ENCODE measurements at regions not wholly inside any gene's neighbourhood (a gene's known extent, or its start where the extent isn't known, plus 50 kb on each side); places are given as distances from the start of the nearest gene placed in this dataset.

DNA sequence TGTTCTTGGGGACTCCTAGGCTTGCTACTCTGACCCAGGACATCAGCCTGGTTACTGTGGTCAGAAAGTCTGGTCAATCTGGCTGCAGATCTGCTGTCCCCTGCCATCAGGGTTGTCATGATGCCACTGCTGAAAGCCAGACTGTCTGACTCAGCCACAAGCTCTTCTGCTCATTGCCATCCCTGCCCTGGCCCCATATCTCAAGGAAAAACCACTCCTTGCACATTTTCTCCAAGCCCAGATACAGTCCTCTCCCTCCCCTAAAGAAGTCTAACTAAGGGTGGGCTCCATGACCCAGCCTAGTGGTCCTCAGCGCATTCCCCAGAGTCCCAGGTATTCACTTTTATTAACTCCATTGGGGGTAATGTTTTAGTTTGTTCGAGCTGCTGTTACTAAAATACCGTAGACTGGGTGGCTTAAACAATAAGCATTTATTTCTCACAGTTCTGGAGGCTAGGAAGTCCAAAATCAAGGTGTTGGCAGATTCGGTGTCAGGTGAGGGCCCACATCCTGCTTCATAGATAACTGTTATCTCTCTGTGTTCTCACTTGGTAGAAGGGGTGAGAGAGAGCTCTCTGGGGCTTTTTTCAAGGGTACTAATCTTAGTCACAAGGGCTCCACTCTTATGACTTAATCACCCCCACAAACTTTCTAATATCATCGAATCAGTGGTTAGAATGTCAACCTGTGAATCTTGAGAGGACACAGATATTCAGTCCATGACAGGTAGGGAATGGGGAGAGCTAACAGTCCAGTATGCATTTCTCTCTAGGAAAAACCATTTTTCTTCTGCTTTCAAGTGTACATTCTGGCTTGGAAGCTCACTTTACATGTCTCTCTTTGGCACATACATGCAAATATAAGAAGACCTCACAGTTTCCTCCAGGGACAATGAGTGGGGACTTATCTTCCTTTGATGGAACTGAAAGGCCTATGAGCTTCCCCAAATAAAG, 94.8 kb upstream of the CXCR4 start:
- no peak overlapping the region for H2BK5ac ChIP-seq (ENCODE audit: insufficient read length, low read length)
- H3K23ac ChIP-seq (ENCODE audit: insufficient read length, low read depth, low read length): no peak overlapping the region
- no peak overlapping the region for H4K8ac ChIP-seq (replicated peaks; ENCODE audit: insufficient read length, low read depth, low read length)
- Mint-ChIP-seq H3K27ac (no peak overlapping the region; a peak in 1 of 7 replicates), H3K27me3 (ENCODE audit: low read depth) (peaks cover 2% of the 10 kb centered on the region), H3K9me3 (peaks cover 0 to 3% of the 10 kb centered on the region in 2 experiments; a peak in 3 of 5 replicates), H3K4me3 (no peak overlapping the region), H3K4me1 (no peaks in the 10 kb centered on the region), H3K36me3 (ENCODE audit: insufficient read depth in 1 of 3, low read depth in 3 of 3) (peaks cover 0 to 3% (median 0%) of the 10 kb centered on the region in 3 experiments; a peak in 2 of 7 replicates)
- H2AFZ ChIP-seq (ENCODE audit: low read length): no peak overlapping the region
- H2BK20ac ChIP-seq (ENCODE audit: low read depth, low read length, poor library complexity, severe bottlenecking): no peak overlapping the region
- H2BK15ac ChIP-seq (ENCODE audit: low read depth, low read length): no peak overlapping the region
- H3K18ac ChIP-seq (ENCODE audit: insufficient read length, low read depth, low read length): no peak overlapping the region
- no peak overlapping the region for H3K4me2 ChIP-seq (ENCODE audit: insufficient read depth, insufficient read length, low read length)
- no peak overlapping the region for H4K5ac ChIP-seq (ENCODE audit: insufficient read length, low read depth, low read length)
- H3K56ac ChIP-seq (ENCODE audit: insufficient read length, low read depth, low read length): no peak overlapping the region
- no peak overlapping the region for H3K27ac ChIP-seq (ENCODE audit: insufficient read length, low read depth, low read length)
- no peak overlapping the region for H3K9ac ChIP-seq (ENCODE audit: extremely low read depth, insufficient read length, low read length)
- no peaks in the 10 kb centered on the region for H4K20me1 ChIP-seq (ENCODE audit: control insufficient read depth, insufficient read depth, insufficient read length)
- H3K79me1 ChIP-seq (ENCODE audit: insufficient read depth, low read depth, low read length, poor library complexity, severe bottlenecking): no peaks in the 10 kb centered on the region
- no peaks in the 10 kb centered on the region for H3K23me2 ChIP-seq (ENCODE audit: insufficient read length, low read depth, low read length, poor library complexity, severe bottlenecking)
- no peaks in the 10 kb centered on the region for H3K4me1 ChIP-seq (ENCODE audit: insufficient read depth, low read length)
- H3T11ph ChIP-seq (ENCODE audit: low read length): no peak overlapping the region
- no CpG with 5 or more reads among the region's 5 CpGs for WGBS (ENCODE audit: extremely low coverage, insufficient read length, low lambda C conversion rate)
- H3K9me3 ChIP-seq (ENCODE audit: control insufficient read depth, low read depth, low read length): no peaks in the 10 kb centered on the region
- no peaks in the 10 kb centered on the region; the same call in 1 of the 2 replicates for H3K27me3 ChIP-seq (ENCODE audit: insufficient read depth, low read length)
- H4K91ac ChIP-seq (ENCODE audit: insufficient read length, low read depth, low read length): no peak overlapping the region
- H3K14ac ChIP-seq (ENCODE audit: insufficient read depth, low read length): no peak overlapping the region
- no peak overlapping the region for H2AK5ac ChIP-seq (ENCODE audit: insufficient read length, low read length)
- H2BK120ac ChIP-seq (ENCODE audit: low read depth, low read length, poor library complexity, severe bottlenecking): no peak overlapping the region
- no peak for TF ChIP-seq CTCF (conservative IDR thresholded peaks at IDR 0.05)
- DNase-seq: no peak
- H3K79me2 ChIP-seq (ENCODE audit: insufficient read depth, low read length): no peaks in the 10 kb centered on the region
- H2BK12ac ChIP-seq (ENCODE audit: insufficient read length, low read depth, low read length): no peak overlapping the region
- H3K4ac ChIP-seq (ENCODE audit: low read depth, low read length): no peak overlapping the region
